ENCODE measurements at regions not wholly inside any gene's neighbourhood (a gene's known extent, or its start where the extent isn't known, plus 50 kb on each side); places are given as distances from the start of the nearest gene placed in this dataset.

- no peak overlapping the region for H2AFZ ChIP-seq (ENCODE audit: control insufficient read depth, low read depth, low read length)
- no TSS peak for BruUV-seq (replicated peaks)
- intact Hi-C loops (cut with micrococcal nuclease; ENCODE audit: unreplicated experiment): no loop called here
- ChIA-PET RAD21 (ENCODE audit: unreplicated experiment) (no interaction called here), CTCF (no interaction called here), POLR2A (no interaction called here), SMC1A (ENCODE audit: uncharacterized antibody, unreplicated experiment) (interaction anchor here (1.1 to 1.6 kb wide), 2 partner anchors 22 to 50 kb away, joined by 3 to 4 read pairs; no protein-coding TSS in a partner anchor)
- ATAC-seq (no peak), DNase-seq (ENCODE audit: low read depth, low spot score) (no peak), FAIRE-seq (no peak)
- no peak overlapping the region for H3K27ac ChIP-seq (ENCODE audit: control insufficient read depth, insufficient read depth)
- no peaks in the 10 kb centered on the region for H3K27me3 ChIP-seq (replicated peaks in 1 of 2; ENCODE audit: control insufficient read depth in 2 of 2, insufficient read depth in 2 of 2, low read length in 1 of 2)
- H3K4me3 ChIP-seq: no peak overlapping the region
- H3K9me3 ChIP-seq (replicated peaks; ENCODE audit: control insufficient read depth, insufficient read depth, low read length): no peaks in the 10 kb centered on the region
- no peak for TF ChIP-seq MEF2B (IDR thresholded peaks at IDR 0.05; ENCODE audit: partially characterized antibody, poor library complexity, severe bottlenecking)
- TF ChIP-seq RCOR1 (conservative IDR thresholded peaks at IDR 0.05; ENCODE audit: low read depth, low read length): no peak
- no peak for TF ChIP-seq USF1 (IDR thresholded peaks at IDR 0.05; ENCODE audit: borderline replicate concordance, extremely low read length, insufficient read depth, low read depth, low read length)
- TF ChIP-seq HDAC6 (IDR thresholded peaks at IDR 0.05; ENCODE audit: unreplicated experiment): no peak
- no peak for TF ChIP-seq SUZ12 (IDR thresholded peaks at IDR 0.05; ENCODE audit: unreplicated experiment)
- TF ChIP-seq PBX3 (IDR thresholded peaks at IDR 0.05; ENCODE audit: insufficient replicate concordance, low read depth, low read length): no peak
- no peak for TF ChIP-seq SP1 (IDR thresholded peaks at IDR 0.05; ENCODE audit: low read depth, low read length)
- no peak for TF ChIP-seq CREM (IDR thresholded peaks at IDR 0.05; ENCODE audit: low read depth)
- TF ChIP-seq MXI1 (IDR thresholded peaks at IDR 0.05; ENCODE audit: low read depth, low read length): no peak
- no peak for TF ChIP-seq EED (IDR thresholded peaks at IDR 0.05; ENCODE audit: low read depth)
- no peak for TF ChIP-seq TAF1 (IDR thresholded peaks at IDR 0.05; ENCODE audit: borderline replicate concordance, low read depth, low read length)
- H4K20me1 ChIP-seq (ENCODE audit: control insufficient read depth, insufficient read depth): no peaks in the 10 kb centered on the region
- H3K79me2 ChIP-seq (ENCODE audit: control insufficient read depth, insufficient read depth, low read length): no peaks in the 10 kb centered on the region
- in situ Hi-C loops (cut with MboI): no loop called here
- WGBS (ENCODE audit: insufficient coverage, insufficient replicate concordance, low lambda C conversion rate, missing lambda C conversion rate): 53% methylated on average over 3 of the region's 3 CpGs
- H3K4me2 ChIP-seq (ENCODE audit: control insufficient read depth, insufficient read depth): no peak overlapping the region
- H3K4me1 ChIP-seq (ENCODE audit: control insufficient read depth, insufficient read depth, low read length): no peaks in the 10 kb centered on the region
- no peak overlapping the region for H3K9ac ChIP-seq (ENCODE audit: control insufficient read depth, insufficient read depth, low read length)
- H3K36me3 ChIP-seq (ENCODE audit: control insufficient read depth in 2 of 2, insufficient read depth in 2 of 2, low read length in 1 of 2): no peaks in the 10 kb centered on the region
Measured at GRCh38 chr5:114948986-114949621, 220.6 kb downstream of the TRIM36 start.
